Activated CD8-positive, alpha-beta memory T cell treated with anti-CD3 and anti-CD28 coated beads, Interleukin-2, amount 50 U/mL, for 1 hour (primary cell): ENCODE measurements at regions not wholly inside any gene's neighbourhood (a gene's known extent, or its start where the extent isn't known, plus 50 kb on each side); places are given as distances from the start of the nearest gene placed in this dataset.

ENCODE experiments used
- DNase-seq: peaks from one replicate; pipeline ENCODE4 v3.0.0-alpha.2; 2020; ENCODE audit errors: extremely low read depth

DNA sequence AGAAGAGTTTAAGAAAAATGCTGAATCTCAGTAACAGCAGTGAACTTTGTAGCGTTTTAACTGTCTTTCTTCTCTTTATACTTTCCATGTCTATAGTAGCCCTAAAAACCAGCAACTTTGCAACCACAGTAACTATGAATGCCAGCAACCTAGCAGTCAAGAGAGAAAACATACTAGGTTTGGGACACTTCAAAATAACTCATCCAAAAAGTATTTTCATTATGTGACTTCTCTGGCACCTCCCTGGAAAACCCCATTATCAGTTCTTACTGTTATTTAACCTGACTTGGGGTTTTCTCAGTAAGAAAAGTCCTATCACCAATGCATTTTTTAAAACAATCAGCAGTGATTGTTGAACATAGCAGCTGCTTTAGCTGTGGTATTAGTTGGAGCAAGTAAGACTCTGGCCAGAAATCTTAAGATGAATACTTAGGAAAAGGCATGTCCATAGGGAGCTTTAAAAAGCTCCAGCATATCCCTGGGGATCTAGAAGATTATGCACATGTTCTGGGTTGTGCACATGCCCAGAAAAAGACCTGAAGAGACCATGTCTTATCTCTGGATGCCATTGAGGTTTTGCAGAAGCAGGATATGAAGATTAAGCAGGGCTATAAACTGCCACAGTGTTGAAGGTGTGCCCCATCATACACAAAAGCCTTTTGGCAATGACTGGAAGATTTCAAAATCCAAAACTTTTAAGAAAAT, 411.3 kb downstream of the CMPK2 start:
- DNase-seq: no peak

DNA sequence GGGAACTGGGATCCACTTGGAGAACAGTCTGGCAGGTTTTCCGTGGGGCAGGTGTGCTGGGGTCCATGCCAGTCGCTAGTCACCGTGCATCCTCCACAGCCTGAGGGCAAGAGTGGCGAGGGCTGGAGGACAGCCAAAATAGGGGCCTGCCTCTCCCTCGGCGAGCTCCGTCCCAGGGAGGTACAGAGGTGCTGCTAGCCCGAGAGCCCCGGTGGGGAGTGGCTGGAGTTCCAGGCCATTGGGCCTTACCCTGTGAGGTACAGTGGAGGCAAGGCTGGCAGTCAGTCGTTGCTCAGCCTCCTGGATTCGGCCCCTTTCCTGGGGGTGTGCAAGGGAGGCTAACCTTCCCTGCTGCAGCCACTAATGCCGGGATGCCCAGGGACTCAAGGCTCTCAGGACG, 406.6 kb downstream of the CMPK2 start:
- no peak for DNase-seq

DNA sequence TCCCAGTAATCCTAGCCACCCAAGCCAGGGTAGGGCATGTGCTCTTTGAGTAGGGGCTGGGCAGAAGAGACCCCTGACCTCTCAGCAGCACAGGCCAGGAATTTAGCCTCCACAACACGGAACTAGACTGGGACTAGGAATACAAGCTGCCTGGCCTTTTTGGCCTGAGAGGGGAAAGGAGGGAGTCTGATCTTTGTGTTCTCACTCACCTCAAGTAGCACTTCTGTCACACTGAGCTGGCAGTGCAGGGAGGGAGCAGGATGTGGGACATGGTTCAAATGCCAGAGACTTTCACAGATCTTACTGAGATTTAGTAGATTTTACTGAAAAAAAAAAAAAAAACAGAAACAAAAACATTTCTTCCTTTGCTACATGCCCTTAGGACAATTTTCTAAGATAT, 395.2 kb downstream of the CMPK2 start:
- DNase-seq: no peak

DNA sequence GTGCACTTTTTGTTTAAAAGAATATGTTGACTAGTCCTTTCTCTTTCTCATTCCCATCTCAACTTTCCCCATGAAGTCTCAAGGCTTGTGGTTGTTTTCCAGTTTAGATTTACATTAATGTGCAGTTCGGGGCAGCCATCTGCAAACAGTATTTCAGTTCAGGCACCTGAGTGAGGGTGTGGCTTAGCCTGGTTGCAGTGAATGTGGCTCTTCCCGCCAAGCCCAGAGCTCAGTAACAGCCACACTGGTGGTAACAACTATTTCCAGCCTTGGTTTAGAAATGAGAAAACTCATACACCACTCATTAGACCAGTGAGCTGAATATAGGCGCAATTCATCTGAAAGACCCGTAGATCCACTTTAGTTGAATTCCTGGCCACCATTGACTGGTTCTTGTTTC, 394.3 kb downstream of the CMPK2 start:
- no peak for DNase-seq

DNA sequence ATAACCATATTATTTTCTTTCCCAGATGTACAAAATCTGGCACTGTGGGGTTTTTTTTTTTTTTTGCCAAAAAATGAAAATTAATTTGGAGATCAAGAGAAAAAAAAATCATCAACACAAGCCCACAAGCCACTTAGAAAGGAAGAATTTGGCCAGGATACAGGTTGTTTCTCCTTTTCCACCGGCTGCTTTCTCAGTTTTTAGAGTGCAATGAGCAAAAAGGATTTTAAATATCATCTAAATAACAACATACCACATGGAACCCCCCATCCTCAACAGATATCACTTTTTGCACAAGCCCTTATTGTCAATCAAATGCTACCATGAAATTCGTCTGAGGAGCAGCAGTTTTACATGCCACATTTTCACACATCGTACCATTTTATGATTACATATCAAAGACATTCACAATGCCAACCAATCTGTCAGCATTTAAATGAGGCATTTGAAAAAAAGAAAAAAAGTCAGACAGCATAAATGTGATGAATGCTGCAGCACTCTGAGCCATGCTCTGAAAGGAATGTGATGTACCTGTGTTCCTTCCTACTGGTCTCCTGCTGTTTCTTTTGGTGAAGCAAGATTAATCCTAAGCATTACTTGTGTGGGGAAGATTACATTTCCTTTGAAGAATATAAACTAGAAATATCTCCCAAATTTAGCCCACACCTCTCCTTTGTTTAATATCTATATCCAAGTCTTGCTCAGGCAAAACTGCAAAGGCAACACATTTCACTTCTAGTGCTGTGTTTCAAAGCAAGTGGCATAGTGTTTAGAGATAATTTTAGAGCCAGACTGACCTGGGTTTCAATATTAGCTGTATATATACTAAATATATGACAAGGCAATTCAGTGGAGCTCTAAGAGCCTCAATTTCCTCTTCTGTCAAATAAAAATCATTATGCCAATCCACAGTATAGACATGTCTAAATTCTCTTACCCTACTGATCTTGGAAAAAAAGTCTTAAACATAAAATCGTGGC, 391.3 kb downstream of the CMPK2 start:
- no peak for DNase-seq

DNA sequence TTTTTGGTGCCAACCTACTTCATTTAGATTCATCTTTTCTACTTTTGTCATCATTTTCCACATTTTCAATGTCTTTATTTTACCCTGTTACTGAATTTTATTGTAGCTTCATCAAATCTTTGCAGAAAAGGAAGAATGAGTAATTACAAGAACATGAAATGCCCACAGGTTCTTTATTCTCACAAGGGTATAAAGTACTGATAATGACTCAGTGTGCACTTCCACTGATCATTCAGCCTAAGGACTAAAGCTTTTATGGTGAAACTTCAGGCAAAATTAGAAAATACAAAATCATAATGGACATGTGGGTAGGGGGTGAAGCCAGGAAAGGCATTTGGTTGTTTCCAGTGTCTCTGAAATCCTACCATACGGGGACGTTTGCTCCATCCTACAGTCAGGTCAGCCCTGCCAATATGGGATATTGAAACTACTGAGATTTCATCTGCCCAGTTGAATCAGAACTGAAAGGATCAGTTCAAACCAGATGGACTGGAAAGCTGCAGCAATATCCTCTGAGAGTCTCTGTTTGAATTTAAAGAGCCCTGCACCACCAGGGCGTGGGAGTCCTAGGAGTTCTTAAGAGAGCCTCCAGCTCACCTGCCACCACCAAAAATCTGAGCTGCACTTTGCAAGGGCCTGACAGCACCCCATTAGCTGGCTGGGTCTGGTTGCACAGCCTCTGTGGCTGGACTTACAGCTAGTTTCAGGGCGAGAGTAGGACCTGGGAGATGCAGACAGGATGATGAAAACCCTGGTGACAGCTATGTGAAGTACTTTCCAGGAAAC, 390.4 kb downstream of the CMPK2 start:
- DNase-seq: no peak

DNA sequence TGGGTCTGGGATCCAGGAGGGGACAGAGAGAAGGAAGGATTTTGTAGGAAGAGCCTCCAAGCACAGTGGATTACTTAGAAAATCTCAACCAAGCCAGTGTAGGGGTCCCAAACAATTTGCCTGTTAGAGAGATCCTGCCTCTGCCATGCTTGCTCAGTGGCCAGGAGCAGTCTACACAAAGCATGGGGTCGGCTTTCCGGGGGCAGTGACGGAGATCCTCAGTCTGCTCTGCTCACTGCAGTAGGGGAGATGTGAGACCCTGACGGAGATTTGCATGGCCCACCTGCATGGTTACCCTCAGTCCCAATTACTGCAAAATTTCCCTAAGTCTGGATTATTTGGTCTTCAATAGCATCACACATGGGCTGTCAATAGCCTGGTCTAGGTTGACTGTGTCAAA, 385.2 kb downstream of the CMPK2 start:
- no peak for DNase-seq

DNA sequence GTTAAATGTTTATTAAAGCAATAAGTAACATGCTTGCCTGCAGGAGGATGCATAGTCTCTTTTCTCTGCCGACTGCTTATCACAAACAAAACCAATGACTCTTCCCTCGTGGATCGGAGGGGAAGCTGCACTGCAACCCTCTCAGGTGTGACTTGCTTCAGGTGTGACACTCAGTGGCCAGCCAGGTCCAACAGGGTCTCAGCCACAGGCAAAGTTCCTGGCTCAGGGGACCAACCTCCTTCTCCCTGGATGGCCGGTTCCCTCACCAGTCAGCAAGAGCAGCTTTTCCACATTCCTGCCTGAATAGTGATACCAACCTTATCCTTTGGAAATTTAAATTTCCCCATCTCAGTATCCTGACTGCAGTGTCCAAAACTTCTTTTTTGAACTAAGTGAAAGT, 383.5 kb downstream of the CMPK2 start:
- no peak for DNase-seq

DNA sequence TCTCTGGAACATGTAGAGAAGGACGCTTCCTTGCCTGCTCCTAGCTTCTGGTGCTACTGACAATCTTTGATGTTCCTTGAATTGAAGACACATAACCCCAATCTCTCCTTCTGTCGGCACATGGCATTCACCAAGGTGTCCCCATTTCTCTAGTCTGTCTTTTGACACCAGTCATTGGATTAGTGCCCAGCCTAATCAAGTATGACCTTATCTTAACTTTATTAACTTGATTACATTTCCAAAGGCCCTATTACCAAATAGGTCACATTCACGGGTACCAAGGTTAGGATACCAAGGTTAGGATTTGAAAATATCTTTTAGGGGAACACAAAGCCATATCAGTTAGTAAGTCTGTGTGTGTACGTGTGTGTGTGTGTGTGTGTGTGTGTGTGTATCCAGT, 377.9 kb downstream of the CMPK2 start:
- DNase-seq: no peak

DNA sequence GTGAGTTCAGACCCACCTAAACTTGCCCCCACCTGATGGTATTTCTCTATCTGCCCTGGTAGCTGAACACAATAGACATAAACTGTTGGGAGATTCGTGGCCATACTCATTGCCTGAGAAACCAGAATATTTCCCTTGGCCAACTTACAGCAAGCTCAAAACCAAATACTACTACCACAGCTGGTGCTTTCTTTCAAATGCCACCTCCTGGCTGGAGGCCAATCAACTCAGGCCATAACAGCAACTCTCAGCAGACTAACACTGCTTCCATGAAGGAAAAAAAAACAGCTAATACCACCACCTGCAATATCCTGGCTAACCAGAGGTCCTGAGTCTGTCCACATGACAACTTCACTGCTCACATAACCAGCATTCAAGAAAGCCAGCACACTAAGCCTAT, 373.1 kb downstream of the CMPK2 start:
- DNase-seq: no peak

DNA sequence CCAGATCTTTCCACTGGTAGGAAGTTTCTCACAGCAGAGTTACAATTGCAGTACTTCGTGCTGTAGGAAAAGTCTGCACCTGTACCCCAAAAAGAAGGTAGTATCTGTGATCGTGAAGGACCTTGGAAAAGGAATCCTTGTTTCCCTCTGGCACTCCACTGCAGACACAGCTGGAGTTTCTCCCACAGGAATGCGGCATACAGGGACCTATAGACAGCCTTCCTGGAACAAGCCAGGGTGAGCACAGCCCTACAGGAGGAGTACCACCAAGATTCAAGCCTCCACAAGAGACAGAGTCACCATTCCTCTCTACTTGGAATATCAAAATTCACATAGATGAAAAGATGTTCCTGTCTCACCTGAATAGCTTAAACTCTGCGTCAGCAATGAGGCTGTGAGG, 372.4 kb downstream of the CMPK2 start:
- DNase-seq: no peak

DNA sequence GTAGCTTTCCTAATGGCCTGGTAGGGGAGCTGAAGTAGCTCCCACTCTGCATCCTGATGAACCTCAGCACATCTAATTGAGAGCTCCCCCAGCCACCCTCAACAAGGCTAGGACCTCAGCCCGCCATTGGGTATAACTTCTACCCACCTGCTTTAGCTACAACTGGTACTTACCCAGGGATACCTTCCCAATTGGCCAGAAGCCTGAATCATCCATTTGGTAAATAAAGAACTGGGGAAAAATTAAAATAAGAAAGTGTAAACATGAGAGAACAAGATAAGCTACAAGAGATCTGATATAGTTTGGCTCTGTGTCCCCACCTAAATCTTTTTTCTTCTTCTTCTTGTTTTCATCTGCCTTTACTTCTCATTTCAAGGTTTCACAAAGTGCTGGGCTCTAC, 372.0 kb downstream of the CMPK2 start:
- no peak for DNase-seq

DNA sequence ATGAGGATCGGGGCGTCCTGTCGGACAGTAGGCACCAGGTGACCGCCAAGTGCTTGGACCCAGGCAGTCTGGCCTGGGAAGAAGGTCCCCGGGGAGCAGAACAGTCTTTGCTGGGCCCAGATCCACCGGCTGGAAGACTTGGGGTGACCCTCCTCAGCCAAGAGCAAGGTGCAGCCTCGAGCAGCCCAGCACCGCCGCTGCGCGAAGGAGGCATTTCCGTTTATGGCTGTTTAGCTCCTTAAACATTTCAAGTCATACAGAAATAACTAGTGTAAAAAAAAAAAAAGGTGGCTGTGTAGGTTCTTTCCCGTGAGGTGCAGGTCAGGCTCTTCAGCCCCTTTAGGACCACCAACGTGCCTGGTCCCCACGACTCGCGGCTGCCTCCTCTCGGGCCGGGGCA, 370.2 kb downstream of the CMPK2 start:
- no peak for DNase-seq

DNA sequence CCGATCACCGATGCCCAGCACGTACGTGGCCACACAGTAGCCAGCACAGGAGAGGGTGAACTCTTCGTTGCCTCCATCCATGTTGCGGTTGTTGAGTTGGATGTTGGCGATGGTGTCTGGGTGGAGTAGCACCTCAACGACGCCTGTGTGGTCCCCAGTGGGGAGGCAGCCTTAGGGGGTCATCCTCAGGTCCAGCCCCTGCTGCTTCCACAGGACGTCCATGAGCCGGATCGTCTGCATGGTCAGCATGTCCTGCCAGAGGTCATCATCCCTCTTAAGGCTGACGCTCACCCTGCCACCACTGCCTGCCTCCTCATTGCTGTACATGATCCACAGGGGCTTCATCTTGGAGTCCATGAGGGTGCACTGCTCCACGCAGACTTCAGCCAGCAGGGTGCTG, 369.3 kb downstream of the CMPK2 start:
- no peak for DNase-seq

DNA sequence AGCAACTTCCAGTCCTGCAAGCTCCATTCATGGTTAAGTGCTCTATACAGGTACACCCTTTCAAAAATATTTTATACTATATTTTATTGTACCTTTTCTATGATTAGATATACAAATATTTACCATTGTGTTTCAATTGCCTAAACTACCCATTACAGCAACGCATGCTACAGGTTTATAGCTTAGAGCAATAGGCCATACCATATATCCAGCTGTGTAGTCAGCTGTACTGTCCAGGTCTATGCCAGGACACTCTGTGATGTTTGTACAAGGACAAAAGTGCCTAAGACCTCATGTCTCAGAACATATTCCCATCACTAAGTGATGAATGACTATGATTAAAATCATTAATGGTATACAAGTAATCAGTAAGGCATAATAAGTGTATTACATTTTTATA, 368.7 kb downstream of the CMPK2 start:
- DNase-seq: no peak

DNA sequence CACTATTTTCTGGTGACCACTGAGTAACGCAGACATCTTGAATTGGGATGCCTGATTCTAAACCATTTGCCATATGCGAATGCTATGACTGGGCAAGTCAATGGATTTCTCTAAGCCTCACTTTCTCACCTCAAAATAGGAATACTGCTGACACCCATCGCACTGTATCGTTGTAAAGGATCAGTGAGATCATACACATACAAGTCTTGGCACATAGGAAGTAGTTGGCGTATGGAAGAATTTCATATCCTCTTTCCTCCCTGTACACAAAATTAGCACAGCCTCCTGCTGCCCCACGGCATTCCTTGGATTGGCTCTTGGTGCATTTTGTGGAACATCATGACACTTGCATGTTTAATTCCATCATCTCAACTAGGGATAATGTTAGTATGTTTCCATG, 366.9 kb downstream of the CMPK2 start:
- no peak for DNase-seq

DNA sequence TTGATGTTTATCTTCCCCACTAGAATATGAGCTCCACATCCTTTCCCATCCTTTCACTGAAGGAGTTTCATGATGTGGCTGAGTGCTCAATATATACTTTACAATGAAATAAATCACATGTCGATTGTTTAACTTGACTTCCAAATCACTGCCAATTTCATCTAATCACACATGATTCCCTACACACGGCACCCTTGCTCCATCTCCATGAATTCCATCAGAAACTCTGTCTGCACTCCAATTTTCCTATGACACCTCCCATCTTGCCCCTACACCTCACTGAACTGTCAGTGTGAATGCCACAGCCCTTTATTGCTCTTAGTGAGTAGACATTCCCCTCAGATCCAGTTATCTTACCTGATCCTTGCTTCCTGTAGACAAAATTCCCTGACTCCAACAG, 366.0 kb downstream of the CMPK2 start:
- DNase-seq: no peak

DNA sequence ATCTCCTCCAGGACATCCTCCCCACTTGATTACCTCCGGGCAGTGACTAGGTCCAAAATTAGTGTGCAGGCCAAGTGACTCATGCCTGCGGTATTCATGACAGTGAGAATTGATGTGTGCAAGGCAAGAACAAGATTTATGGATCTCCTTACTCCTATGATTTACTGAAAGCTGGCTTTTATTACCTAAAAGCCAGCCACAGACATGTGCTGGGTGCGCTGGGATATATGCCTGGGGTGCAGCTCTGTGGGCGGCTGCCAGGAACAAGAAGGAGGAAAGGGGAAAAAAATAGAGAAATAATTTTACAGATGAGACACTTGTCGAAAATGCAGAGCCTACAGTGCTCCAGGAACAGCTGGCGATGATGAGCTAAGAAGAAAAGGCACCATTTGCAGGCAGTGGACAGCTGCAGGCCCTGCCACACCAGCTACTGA, 359.3 kb downstream of the CMPK2 start:
- no peak for DNase-seq

DNA sequence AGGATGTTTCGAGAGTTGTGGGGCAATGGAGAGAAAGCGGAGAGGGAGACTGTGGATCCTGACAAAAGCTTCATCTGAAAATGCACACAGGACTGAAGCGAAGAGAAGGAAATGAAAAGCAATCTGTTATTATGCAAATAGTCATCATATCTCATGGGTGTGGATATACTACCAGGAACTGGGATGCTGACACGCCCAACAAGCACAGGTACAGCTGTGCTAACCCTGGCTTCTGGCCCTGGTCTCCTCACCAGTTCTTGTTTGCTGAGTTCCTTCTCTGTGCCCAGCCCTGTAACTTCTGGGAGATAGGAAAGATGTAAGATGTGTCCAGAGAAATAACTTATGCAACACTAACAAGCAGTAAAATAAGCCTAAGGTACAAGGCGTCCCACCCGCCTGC, 358.8 kb downstream of the CMPK2 start:
- DNase-seq: no peak

DNA sequence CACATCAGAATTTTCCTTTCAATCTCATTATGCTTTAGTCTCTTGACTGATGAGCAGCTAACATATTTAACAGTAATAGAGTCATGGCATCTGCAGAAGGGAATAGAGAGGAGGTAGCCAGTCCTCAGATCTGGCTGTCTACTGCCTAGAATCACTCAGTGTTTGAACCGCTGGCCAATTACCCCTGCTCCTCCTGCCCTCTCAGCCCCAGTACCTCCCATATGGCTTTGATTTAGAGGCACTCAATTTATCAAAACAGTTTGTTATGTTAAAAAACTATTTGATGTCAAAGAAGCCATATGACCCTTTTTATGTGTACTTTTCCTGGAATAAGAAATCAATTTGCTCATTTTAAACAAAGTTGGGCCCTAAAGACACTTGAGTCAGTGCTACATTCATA, 355.2 kb downstream of the CMPK2 start:
- DNase-seq: no peak

DNA sequence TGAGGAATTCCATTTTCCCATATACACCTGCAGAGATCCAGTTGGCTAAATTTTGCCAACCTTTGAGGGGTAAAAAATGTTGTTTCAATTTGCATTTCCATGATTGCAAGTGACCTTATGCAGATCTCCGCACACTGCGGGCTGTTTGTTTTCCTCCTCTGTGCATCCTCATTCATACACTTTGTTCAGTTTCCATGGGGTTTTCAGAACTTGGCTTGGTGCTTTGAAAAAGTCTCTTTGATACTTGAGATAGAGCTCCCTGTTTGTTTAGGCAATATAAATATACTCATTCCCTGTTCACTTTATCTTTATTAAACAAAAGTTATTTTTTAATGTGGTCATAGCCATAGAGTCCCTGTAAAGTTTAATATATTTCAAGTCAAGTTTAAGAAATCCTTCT, 353.1 kb downstream of the CMPK2 start:
- DNase-seq: no peak

DNA sequence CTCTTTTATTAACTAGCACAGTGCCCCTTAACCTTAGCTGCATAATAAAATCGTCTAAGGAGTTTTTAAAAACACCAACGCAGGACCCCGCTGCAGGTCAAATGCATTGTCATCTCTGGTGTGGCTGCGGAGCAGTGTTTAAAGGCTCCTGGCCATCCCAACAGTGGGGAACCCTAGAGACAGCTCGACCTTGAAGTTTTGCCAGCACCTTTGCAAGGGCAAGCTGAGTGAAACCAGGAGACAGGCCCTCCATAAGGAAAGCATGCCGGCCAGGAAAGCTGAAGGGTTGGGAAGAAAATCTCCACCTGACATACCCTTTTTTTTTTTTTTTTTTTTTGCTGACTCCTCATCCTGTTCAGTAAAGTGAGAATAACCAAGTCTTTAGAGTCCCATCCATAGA, 349.0 kb downstream of the CMPK2 start:
- no peak for DNase-seq
